GM18498 (cell line): ENCODE measurements at regions not wholly inside any gene's neighbourhood (a gene's known extent, or its start where the extent isn't known, plus 50 kb on each side); places are given as distances from the start of the nearest gene placed in this dataset.

Source experiments
- ATAC-seq: cut with Tn5 transposase; IDR thresholded peaks from one replicate; pipeline ENCODE4 v1.9.1; 2021; ENCODE audit warnings: mild to moderate bottlenecking, moderate library complexity; ENCODE audit not compliant: unreplicated experiment

- ATAC-seq = no peak
These were observed 106.6 kb upstream of the TNRC6C start for GRCh38 chr17:77851921-77852320.

GRCh38 chr17:77852731-77853130, 105.8 kb upstream of the TNRC6C start:
- ATAC-seq = no peak

GRCh38 chr17:77853191-77853977, 105.1 kb upstream of the TNRC6C start:
- no peak for ATAC-seq

GRCh38 chr17:77854083-77854758, 104.3 kb upstream of the TNRC6C start:
- no peak for ATAC-seq

- no peak for ATAC-seq
These were observed 103.5 kb upstream of the TNRC6C start for GRCh38 chr17:77854759-77855745.

GRCh38 chr17:77856551-77857305, 101.8 kb upstream of the TNRC6C start:
- ATAC-seq = no peak

- no peak for ATAC-seq
These were observed 101.3 kb upstream of the TNRC6C start for GRCh38 chr17:77857306-77857555.

GRCh38 chr17:77857613-77858012, 100.9 kb upstream of the TNRC6C start:
- no peak for ATAC-seq

- no peak for ATAC-seq
These were observed 100.0 kb upstream of the TNRC6C start for GRCh38 chr17:77858291-77859034.

GRCh38 chr17:77859035-77859810, 99.3 kb upstream of the TNRC6C start:
- no peak for ATAC-seq

- no peak for ATAC-seq
These were observed 97.3 kb upstream of the TNRC6C start for GRCh38 chr17:77861133-77861695.

GRCh38 chr17:77861981-77862645, 96.4 kb upstream of the TNRC6C start:
- no peak for ATAC-seq

- ATAC-seq = no peak
These were observed 95.4 kb upstream of the TNRC6C start for GRCh38 chr17:77862890-77863813.

- ATAC-seq = no peak
These were observed 94.7 kb upstream of the TNRC6C start for GRCh38 chr17:77863814-77864161.

- ATAC-seq = no peak
These were observed 94.0 kb upstream of the TNRC6C start for GRCh38 chr17:77864234-77865111.

GRCh38 chr17:77865112-77865611, 93.3 kb upstream of the TNRC6C start:
- no peak for ATAC-seq
